IMR-90 (cell line): ENCODE measurements at regions not wholly inside any gene's neighbourhood (a gene's known extent, or its start where the extent isn't known, plus 50 kb on each side); places are given as distances from the start of the nearest gene placed in this dataset.

Experiments used
- ATAC-seq: fragments of 200-7000 bp; cut with Tn5 transposase; 2 replicates; pipeline ENCODE4 v1.9.1; 2020; ENCODE audit warnings: low read depth, mild to moderate bottlenecking, moderate library complexity
- BruUV-seq: library from RNA; stranded (reverse); fragments of 400-500 nt; replicated peaks from 2 replicates; lab custom pipeline; 2021; lab: Mats Ljungman, UMichigan
- CTCF ChIA-PET: fragments of 300-600 bp; formaldehyde crosslinking; extraction: SDS; loops from one replicate; lab custom pipeline; 2021; ENCODE audit warnings: antibody characterized with exemption; lab: Yijun Ruan, JAX
- POLR2A ChIA-PET: fragments of 300-600 bp; sonication (Branson Sonifier 250); formaldehyde crosslinking; loops from one replicate; lab custom pipeline; 2022; ENCODE audit warnings: antibody characterized with exemption; ENCODE audit not compliant: unreplicated experiment; lab: Charles Lee
- DNase-seq: peaks from one replicate; pipeline ENCODE4 v3.0.0; 2013
- H2AFZ ChIP-seq: replicated peaks from 2 replicates; pipeline ENCODE3; 2013; ENCODE audit warnings: low read length, mild to moderate bottlenecking; ENCODE audit not compliant: poor library complexity
- H2AK5ac ChIP-seq: 2 replicates; pipeline ENCODE4 v1.6.1; 2013; ENCODE audit warnings: low read depth, low read length, inconsistent platforms
- H2AK9ac ChIP-seq: replicated peaks from 2 replicates; pipeline ENCODE3; 2013; ENCODE audit warnings: mild to moderate bottlenecking, low read depth, low read length, moderate library complexity; ENCODE audit not compliant: poor library complexity
- H2BK120ac ChIP-seq: 2 replicates; pipeline ENCODE4 v1.6.1; 2013; ENCODE audit warnings: low read depth, low read length, inconsistent platforms
- H2BK15ac ChIP-seq: 3 replicates; pipeline ENCODE4 v1.6.1; 2013; ENCODE audit warnings: low read depth, low read length, inconsistent platforms
- H2BK20ac ChIP-seq: 2 replicates; pipeline ENCODE4 v1.6.1; 2013; ENCODE audit warnings: low read depth, mild to moderate bottlenecking, inconsistent platforms, low read length, moderate library complexity
- H2BK5ac ChIP-seq: 2 replicates; pipeline ENCODE4 v1.6.1; 2013; ENCODE audit warnings: mild to moderate bottlenecking, low read depth, low read length, inconsistent platforms; ENCODE audit not compliant: poor library complexity, severe bottlenecking
- H3K14ac ChIP-seq: replicated peaks from 2 replicates; pipeline ENCODE4 v1.6.1; 2013; ENCODE audit warnings: low read depth, low read length, inconsistent platforms
- H3K18ac ChIP-seq: 2 replicates; pipeline ENCODE4 v1.6.1; 2013; ENCODE audit warnings: low read depth, low read length, control low read depth
- H3K23ac ChIP-seq: 2 replicates; pipeline ENCODE4 v1.6.1; 2013; ENCODE audit warnings: low read depth, low read length, inconsistent platforms
- H3K27ac ChIP-seq: 2 replicates; pipeline ENCODE4 v1.5.1; 2013; ENCODE audit warnings: mild to moderate bottlenecking, control low read depth, low read length; ENCODE audit not compliant: insufficient read depth
- H3K27me3 ChIP-seq: 2 replicates; pipeline ENCODE4 v1.6.1; 2013; ENCODE audit warnings: low read length; ENCODE audit not compliant: control insufficient read depth, insufficient read depth
- H3K36me3 ChIP-seq: 2 replicates; pipeline ENCODE4 v1.6.1; 2013; ENCODE audit warnings: low read length, mixed read lengths; ENCODE audit not compliant: control insufficient read depth, insufficient read depth
- H3K4ac ChIP-seq: 2 replicates; pipeline ENCODE4 v1.6.1; 2013; ENCODE audit warnings: low read depth, low read length, inconsistent platforms
- H3K4me1 ChIP-seq: 2 replicates; pipeline ENCODE4 v1.6.1; 2013; ENCODE audit warnings: low read length, mixed read lengths; ENCODE audit not compliant: control insufficient read depth, insufficient read depth
- H3K4me2 ChIP-seq: 2 replicates; pipeline ENCODE4 v1.6.1; 2013; ENCODE audit warnings: low read depth, mild to moderate bottlenecking, control low read depth, low read length, moderate library complexity
- H3K4me3 ChIP-seq: 2 replicates; pipeline ENCODE4 v1.5.1; 2013; ENCODE audit warnings: low read depth, mild to moderate bottlenecking, control low read depth, low read length, moderate library complexity; ENCODE audit not compliant: insufficient read depth
- H3K56ac ChIP-seq: 2 replicates; pipeline ENCODE4 v1.6.1; 2013; ENCODE audit warnings: low read length, inconsistent platforms; ENCODE audit not compliant: insufficient read depth; ENCODE audit errors: extremely low read depth
- H3K79me1 ChIP-seq, 2 experiments: 2 replicates each; pipeline ENCODE4 v1.6.1; 2013; ENCODE audit warnings: low read length in 2 of 2, inconsistent platforms in 1 of 2, low read depth in 1 of 2
- H3K9ac ChIP-seq: 2 replicates; pipeline ENCODE4 v1.6.1; 2013; ENCODE audit warnings: low read depth, low read length, control low read depth
- H3K9me1 ChIP-seq: 2 replicates; pipeline ENCODE4 v1.6.1; 2013; ENCODE audit warnings: low read length, inconsistent platforms; ENCODE audit not compliant: insufficient read depth
- H3K9me3 ChIP-seq: 2 replicates; pipeline ENCODE4 v1.6.1; 2013; ENCODE audit warnings: low read length; ENCODE audit not compliant: control insufficient read depth, insufficient read depth
- H4K20me1 ChIP-seq: 2 replicates; pipeline ENCODE4 v1.6.1; 2013; ENCODE audit warnings: low read length, inconsistent platforms; ENCODE audit not compliant: insufficient read depth
- H4K5ac ChIP-seq: 2 replicates; pipeline ENCODE4 v1.6.1; 2013; ENCODE audit warnings: mild to moderate bottlenecking, low read depth, low read length, control low read depth
- H4K8ac ChIP-seq, 2 experiments: 2 replicates each; pipeline ENCODE4 v1.6.1; 2013; ENCODE audit warnings: low read depth in 2 of 2, low read length in 2 of 2, control low read depth in 1 of 2, inconsistent platforms in 1 of 2
- H4K91ac ChIP-seq: 2 replicates; pipeline ENCODE4 v1.6.1; 2013; ENCODE audit warnings: low read depth, low read length, inconsistent platforms; ENCODE audit not compliant: insufficient read depth
- BHLHE40 ChIP-seq: fragments of 150-350 bp; IDR thresholded peaks from 2 replicates; pipeline ENCODE4 v1.6.1; 2016; ENCODE audit warnings: mild to moderate bottlenecking, low read depth, low read length
- CEBPB ChIP-seq: IDR thresholded peaks from 2 replicates; pipeline ENCODE4 v1.6.1; 2012; ENCODE audit warnings: low read depth, low read length, improper control_type of control experiment
- CHD1 ChIP-seq: IDR thresholded peaks from 2 replicates; pipeline ENCODE4 v1.6.1; 2012; ENCODE audit warnings: low read depth, low read length, improper control_type of control experiment
- FOS ChIP-seq: fragments of 150-350 bp; IDR thresholded peaks from 2 replicates; pipeline ENCODE4 v1.6.1; 2016; ENCODE audit warnings: low read depth, low read length
- MXI1 ChIP-seq: IDR thresholded peaks from 2 replicates; pipeline ENCODE4 v1.6.1; 2012; ENCODE audit warnings: low read depth, mild to moderate bottlenecking, low read length, moderate library complexity, borderline replicate concordance
- POLR2A ChIP-seq: IDR thresholded peaks from 2 replicates; pipeline ENCODE4 v1.6.1; 2012; ENCODE audit warnings: mild to moderate bottlenecking, low read depth, low read length
- RAD21 ChIP-seq: IDR thresholded peaks from 2 replicates; pipeline ENCODE4 v1.6.1; 2012; ENCODE audit warnings: low read length, improper control_type of control experiment
- RCOR1 ChIP-seq: IDR thresholded peaks from 2 replicates; pipeline ENCODE4 v1.6.1; 2012; ENCODE audit warnings: mild to moderate bottlenecking, low read length, improper control_type of control experiment; ENCODE audit not compliant: insufficient replicate concordance
- RFX5 ChIP-seq: IDR thresholded peaks from 2 replicates; pipeline ENCODE4 v1.8.0; 2012; ENCODE audit warnings: low read depth, mild to moderate bottlenecking, low read length, moderate library complexity
- SMC3 ChIP-seq: fragments of 150-350 bp; IDR thresholded peaks from 2 replicates; pipeline ENCODE4 v1.6.1; 2016; ENCODE audit warnings: low read depth, mild to moderate bottlenecking, antibody characterized with exemption, low read length, moderate library complexity
- WGBS, 2 experiments: methylation state at CpG; one replicate each; pipeline versions ENCODE4 v1.1.5 to v1.1.7; 2013; ENCODE audit warnings: missing lambda C conversion rate in 2 of 2; ENCODE audit not compliant: insufficient read length in 1 of 2; ENCODE audit errors: extremely low coverage in 2 of 2; 5-methylcytosine and 5-hydroxymethylcytosine counted together
- dilution Hi-C: fragments of 300-500 bp; cut with HindIII; formaldehyde crosslinking; loops from one replicate; pipeline ENCODE4 v1.14.3; 2018; ENCODE audit warnings: low sequenced_read_pairs; ENCODE audit not compliant: unreplicated experiment
- in situ Hi-C: fragments of 300-500 bp; cut with MboI; formaldehyde crosslinking; loops from 3 replicates; pipeline ENCODE4 v1.14.3; 2019; ENCODE audit warnings: low sequenced_read_pairs, inconsistent platforms, mixed read lengths
- intact Hi-C: fragments of 100-400 bp; cut with micrococcal nuclease; formaldehyde crosslinking; loops from 2 replicates; pipeline ENCODE4 v1.10.0; 2022
- TF ChIP-seq, protein P1 (sequence below): fragments of 150-350 bp; IDR thresholded peaks from 2 replicates; pipeline ENCODE4 v1.6.1; 2017; ENCODE audit warnings: mild to moderate bottlenecking, antibody characterized with exemption, low read length, low read depth
- TF ChIP-seq, protein P2 (sequence below): conservative IDR thresholded peaks from 2 replicates; pipeline ENCODE4 v1.5.1; 2012; ENCODE audit warnings: mild to moderate bottlenecking, low read depth, low read length, improper control_type of control experiment
- TF ChIP-seq, protein P3 (sequence below): fragments of 150-350 bp; IDR thresholded peaks from 2 replicates; pipeline ENCODE4 v1.6.1; 2016; ENCODE audit warnings: low read depth, mild to moderate bottlenecking, low read length, moderate library complexity, borderline replicate concordance

DNA sequence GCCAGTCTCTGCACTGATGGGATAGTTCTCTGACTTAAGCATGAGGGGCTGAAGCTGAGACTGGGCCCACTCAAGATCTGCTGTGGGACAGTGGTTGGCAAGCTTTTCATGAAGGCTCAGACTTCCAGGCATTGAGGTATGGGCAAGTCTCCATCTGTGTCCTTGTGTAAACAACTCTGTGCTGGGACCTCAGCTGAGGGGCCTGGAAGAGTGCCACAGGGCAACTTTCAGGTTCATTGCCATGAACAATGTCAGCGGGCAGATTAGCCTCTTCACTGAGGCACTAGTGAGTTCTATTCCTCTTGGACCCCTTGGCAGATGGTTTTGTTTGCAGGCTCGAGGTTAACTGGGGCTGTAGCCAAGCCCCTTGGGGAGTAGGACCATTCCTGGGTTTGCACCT, 127.1 kb downstream of the MRPS30 start:
- Histone ChIP-seq H3K18ac (no peak overlapping the region), H3K4ac (no peak overlapping the region), H2AFZ (no peak overlapping the region), H3K4me2 (no peak overlapping the region), H4K20me1 (no peaks in the 10 kb centered on the region), H3K79me1 (no peaks in the 10 kb centered on the region), H3K9ac (no peak overlapping the region), H2AK9ac (no peak overlapping the region), H3K4me1 (no peaks in the 10 kb centered on the region), H3K36me3 (no peaks in the 10 kb centered on the region), H3K27ac (no peak overlapping the region), H3K14ac (no peak overlapping the region), H3K4me3 (no peak overlapping the region), H2BK120ac (no peak overlapping the region), H2AK5ac (no peak overlapping the region), H2BK20ac (no peak overlapping the region), H3K9me3 (peaks cover 10% of the 10 kb centered on the region; the same call in 1 of the 2 replicates), H3K9me1 (no peaks in the 10 kb centered on the region), H3K23ac (no peak overlapping the region), H4K91ac (no peak overlapping the region), H3K27me3 (no peaks in the 10 kb centered on the region), H4K8ac (no peak overlapping the region), H3K56ac (no peak overlapping the region), H2BK5ac (no peak overlapping the region), H2BK15ac (no peak overlapping the region), H4K5ac (no peak overlapping the region)
- no TSS peak for BruUV-seq
- TF ChIP-seq MXI1, result no peak
- TF ChIP-seq POLR2A, result no peak
- no peak for TF ChIP-seq RFX5
- no peak for TF ChIP-seq RAD21
- no peak for TF ChIP-seq CEBPB
- TF ChIP-seq CHD1, result no peak
- no peak for TF ChIP-seq RCOR1
- TF ChIP-seq SMC3, result no peak
- TF ChIP-seq FOS, result no peak
- TF ChIP-seq, protein P1, sequence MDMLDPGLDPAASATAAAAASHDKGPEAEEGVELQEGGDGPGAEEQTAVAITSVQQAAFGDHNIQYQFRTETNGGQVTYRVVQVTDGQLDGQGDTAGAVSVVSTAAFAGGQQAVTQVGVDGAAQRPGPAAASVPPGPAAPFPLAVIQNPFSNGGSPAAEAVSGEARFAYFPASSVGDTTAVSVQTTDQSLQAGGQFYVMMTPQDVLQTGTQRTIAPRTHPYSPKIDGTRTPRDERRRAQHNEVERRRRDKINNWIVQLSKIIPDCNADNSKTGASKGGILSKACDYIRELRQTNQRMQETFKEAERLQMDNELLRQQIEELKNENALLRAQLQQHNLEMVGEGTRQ, result no peak
- TF ChIP-seq BHLHE40, result no peak
- TF ChIP-seq, protein P2, sequence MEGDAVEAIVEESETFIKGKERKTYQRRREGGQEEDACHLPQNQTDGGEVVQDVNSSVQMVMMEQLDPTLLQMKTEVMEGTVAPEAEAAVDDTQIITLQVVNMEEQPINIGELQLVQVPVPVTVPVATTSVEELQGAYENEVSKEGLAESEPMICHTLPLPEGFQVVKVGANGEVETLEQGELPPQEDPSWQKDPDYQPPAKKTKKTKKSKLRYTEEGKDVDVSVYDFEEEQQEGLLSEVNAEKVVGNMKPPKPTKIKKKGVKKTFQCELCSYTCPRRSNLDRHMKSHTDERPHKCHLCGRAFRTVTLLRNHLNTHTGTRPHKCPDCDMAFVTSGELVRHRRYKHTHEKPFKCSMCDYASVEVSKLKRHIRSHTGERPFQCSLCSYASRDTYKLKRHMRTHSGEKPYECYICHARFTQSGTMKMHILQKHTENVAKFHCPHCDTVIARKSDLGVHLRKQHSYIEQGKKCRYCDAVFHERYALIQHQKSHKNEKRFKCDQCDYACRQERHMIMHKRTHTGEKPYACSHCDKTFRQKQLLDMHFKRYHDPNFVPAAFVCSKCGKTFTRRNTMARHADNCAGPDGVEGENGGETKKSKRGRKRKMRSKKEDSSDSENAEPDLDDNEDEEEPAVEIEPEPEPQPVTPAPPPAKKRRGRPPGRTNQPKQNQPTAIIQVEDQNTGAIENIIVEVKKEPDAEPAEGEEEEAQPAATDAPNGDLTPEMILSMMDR, result no peak
- TF ChIP-seq, protein P3, sequence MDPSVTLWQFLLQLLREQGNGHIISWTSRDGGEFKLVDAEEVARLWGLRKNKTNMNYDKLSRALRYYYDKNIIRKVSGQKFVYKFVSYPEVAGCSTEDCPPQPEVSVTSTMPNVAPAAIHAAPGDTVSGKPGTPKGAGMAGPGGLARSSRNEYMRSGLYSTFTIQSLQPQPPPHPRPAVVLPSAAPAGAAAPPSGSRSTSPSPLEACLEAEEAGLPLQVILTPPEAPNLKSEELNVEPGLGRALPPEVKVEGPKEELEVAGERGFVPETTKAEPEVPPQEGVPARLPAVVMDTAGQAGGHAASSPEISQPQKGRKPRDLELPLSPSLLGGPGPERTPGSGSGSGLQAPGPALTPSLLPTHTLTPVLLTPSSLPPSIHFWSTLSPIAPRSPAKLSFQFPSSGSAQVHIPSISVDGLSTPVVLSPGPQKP, result no peak
- 100% methylated on average over 1 of the region's 2 CpGs; no CpG with 5 or more reads in 1 of the 2 experiments for WGBS, 2 experiments
- intact Hi-C loops (no loop called here), in situ Hi-C loops (no loop called here), dilution Hi-C loops (no loop called here)
- POLR2A ChIA-PET, result no interaction called here
- CTCF ChIA-PET, result no interaction called here
- no peak for ATAC-seq
- DNase-seq, result no peak
